ENCODE measurements at regions not wholly inside any gene's neighbourhood (a gene's known extent, or its start where the extent isn't known, plus 50 kb on each side); places are given as distances from the start of the nearest gene placed in this dataset.

DNA sequence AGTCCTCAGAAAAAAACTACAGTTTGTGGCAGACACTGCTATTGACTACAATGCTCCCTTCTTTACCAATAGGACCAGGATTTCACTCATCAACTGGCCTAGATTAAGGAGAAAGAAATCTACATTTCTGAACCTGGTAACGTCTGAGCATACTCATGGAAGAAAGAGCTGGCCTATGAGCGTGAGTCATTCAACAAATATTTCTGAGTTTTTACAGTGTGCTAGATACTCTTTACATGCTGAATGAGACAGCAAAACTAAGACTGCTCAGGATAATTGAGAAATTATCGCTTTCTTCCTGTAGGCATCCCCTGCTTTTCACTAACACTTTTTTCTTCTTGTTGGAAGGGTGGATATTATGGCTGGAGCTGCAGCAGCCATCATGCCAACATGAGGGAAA lies 609.7 kb downstream of the TNS3 start:
- TF ChIP-seq TAF1 (IDR thresholded peaks at IDR 0.05; ENCODE audit: low read depth, low read length) (no peak), SPI1 (IDR thresholded peaks at IDR 0.05; ENCODE audit: low read depth, low read length) (no peak), POLR2A (IDR thresholded peaks at IDR 0.05; ENCODE audit: low read depth, low read length) (no peak), POLR2AphosphoS5 (IDR thresholded peaks at IDR 0.05; ENCODE audit: low read depth, low read length) (no peak)
